GM12864 (cell line): ENCODE measurements at regions not wholly inside any gene's neighbourhood (a gene's known extent, or its start where the extent isn't known, plus 50 kb on each side); places are given as distances from the start of the nearest gene placed in this dataset.

ENCODE experiments used
- DNase-seq: peaks from one replicate; pipeline ENCODE4 v3.0.0-alpha.2; 2011; ENCODE audit warnings: low read depth
- H3K4me3 ChIP-seq: 2 replicates; pipeline ENCODE4 v1.5.1; 2011; ENCODE audit warnings: mild to moderate bottlenecking, low read depth, low read length, control low read depth
- TF ChIP-seq, protein P1 (sequence below): IDR thresholded peaks from 2 replicates; pipeline ENCODE4 v1.5.1; 2011; ENCODE audit warnings: low read depth, mild to moderate bottlenecking, moderate library complexity, low read length, control low read depth, inconsistent platforms; ENCODE audit errors: missing control alignments

DNA sequence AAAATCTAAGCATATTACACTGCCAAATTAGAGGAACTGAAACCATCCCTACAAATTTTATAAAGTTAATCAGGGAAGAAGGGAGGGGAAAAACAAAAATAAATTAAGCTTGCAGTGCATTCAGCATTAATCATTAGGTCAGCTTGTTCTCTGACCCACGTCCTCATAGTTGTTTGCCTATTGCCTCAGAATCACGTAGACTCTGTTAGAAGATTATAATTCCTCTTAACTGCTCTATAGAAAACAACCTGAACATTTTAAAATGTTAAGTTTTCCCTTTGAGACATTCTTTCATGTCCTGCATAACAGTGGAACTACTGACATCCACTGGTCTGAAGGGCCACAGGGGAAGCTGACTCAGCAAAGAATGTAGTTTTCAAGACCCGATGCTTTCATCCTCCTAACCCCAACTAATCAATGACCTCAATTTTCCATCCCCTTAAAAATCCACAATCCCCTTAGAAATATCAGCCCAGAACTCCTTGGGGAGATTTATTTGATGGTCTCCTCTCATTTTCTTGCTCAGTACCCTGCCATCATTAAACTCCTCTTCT, 112.4 kb downstream of the FBXO4 start:
- no peak for DNase-seq
- no peak overlapping the region for H3K4me3 ChIP-seq
- TF ChIP-seq, protein P1, sequence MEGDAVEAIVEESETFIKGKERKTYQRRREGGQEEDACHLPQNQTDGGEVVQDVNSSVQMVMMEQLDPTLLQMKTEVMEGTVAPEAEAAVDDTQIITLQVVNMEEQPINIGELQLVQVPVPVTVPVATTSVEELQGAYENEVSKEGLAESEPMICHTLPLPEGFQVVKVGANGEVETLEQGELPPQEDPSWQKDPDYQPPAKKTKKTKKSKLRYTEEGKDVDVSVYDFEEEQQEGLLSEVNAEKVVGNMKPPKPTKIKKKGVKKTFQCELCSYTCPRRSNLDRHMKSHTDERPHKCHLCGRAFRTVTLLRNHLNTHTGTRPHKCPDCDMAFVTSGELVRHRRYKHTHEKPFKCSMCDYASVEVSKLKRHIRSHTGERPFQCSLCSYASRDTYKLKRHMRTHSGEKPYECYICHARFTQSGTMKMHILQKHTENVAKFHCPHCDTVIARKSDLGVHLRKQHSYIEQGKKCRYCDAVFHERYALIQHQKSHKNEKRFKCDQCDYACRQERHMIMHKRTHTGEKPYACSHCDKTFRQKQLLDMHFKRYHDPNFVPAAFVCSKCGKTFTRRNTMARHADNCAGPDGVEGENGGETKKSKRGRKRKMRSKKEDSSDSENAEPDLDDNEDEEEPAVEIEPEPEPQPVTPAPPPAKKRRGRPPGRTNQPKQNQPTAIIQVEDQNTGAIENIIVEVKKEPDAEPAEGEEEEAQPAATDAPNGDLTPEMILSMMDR = no peak

DNA sequence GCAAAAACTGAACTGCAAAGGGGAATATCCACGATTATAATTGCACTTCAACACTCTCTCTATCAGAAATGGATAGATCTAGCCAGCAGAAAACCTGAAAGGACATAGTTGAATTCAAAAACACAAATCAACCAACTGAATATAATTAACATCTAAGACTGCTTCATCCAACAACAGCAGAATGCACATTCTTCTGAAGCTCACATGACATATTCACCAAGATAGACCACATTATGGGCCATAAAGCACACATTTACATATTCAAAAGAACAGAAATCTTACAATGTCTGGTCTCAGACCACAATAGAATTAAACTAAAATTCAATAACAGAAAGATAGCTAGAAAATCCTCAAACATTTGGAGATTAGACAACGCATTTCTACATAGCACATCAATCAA, 118.3 kb downstream of the FBXO4 start:
- no peak for DNase-seq
- TF ChIP-seq, protein P1 = no peak
- H3K4me3 ChIP-seq = no peak overlapping the region

DNA sequence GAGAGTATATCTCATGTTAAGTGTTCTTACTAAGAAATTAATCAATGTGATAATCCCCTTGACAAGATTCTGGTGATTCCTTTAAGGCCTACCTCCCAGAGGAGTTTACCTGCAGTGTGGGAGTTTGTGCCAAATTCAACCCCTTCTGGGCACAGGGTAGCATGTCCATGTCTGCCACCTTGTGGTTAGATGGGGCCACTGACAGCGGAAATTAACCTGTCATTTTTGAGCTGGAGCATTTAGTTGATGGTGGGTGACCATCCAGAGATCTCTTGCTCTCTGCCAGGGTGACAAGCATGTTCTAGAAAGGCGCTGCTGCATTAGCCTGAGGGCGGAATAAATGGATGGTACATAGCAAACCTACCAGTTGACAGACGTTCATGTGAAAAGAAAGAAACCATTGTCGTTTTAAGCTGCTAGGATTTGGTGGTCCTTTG, 132.2 kb downstream of the FBXO4 start:
- DNase-seq = peak; percentile 29
- H3K4me3 ChIP-seq = no peak overlapping the region
- TF ChIP-seq, protein P1 = peak; percentile 84

DNA sequence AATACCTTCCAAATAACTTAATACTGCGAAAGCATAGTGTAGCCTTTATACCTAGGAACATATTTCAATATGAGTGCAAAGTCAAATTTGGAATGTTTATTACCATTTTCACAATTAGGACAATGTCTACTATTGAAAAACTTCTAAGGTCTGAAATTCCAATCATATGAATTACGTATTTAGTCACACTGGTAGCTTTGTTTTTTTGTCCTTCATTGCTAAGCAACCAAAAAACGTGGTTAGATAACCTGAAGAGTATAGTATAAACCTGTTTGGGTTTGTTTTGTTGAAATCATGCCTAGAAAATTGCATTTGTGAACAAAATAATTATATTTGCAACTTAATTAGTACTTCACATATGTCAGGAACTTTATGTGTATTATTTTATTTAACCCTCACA, 134.2 kb downstream of the FBXO4 start:
- TF ChIP-seq, protein P1 = no peak
- H3K4me3 ChIP-seq = no peak overlapping the region
- no peak for DNase-seq

DNA sequence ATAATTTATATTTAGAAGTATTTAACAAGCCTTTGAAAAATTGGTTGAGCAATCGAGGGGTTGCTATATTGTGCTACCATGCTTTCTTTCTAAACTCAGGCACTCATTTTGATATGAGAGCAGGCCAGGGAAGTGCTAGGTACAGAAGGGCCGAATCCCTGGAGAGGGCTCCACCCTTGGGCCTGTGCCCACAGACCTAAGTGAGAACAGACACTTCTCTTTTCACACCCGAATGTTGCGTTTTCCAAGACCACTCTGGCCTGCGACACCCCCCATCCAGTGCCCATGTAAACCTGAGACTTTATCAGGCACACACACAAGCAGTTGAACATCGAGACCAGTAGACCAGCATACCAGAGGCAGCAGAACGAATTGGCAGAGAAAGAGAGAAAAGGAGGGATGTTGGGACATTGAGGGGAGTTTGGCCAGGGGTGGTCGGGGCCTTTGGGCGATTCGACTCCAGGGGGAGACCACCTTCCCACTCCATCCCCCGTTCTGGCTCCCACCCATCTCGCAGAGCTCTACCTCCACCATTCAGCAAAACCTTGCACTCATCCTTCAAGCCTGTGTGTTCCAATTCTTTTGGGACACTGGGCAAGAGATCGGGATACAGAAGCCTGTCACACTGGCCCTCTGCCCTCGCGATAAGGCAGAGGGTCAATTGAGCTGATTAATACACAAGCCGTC, 134.8 kb downstream of the FBXO4 start:
- TF ChIP-seq, protein P1 = no peak
- H3K4me3 ChIP-seq = no peak overlapping the region
- DNase-seq = no peak

DNA sequence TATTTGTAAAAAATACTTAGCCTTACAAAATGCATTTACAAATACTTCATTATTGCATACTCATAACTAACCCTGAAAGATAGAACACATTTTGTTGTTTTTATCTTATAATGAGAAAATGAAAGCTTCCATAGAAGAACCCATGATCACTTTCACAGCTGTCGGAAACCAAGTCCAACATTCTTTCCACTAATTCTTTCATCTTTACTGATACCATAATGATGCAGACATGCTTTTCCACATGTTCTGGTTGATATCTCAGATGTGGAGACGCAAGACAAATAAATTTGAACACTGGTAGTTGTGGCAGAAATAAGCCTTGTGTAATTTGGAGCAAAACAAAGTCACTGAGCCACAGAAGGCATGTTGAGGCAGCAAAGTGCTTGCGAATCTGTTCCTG, 136.0 kb downstream of the FBXO4 start:
- TF ChIP-seq, protein P1 = no peak
- no peak for DNase-seq
- H3K4me3 ChIP-seq = no peak overlapping the region

DNA sequence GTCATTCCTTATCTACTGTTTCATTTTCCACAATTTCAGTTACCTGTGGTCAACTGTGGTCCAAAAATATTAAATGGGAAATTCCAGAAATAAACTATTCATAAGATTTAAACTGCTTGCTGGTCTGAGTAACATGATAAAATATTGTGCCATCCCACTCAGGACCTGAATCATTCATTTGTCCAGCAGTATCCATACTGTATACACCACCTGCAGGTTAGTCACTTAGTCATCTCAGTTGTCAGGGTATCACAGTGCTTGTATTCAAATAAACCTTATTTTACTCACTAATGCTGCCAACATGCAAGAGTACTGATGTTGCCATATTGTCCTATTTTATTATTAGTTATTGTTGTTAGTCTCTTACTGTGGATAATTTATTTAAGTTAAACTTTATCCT, 139.7 kb downstream of the FBXO4 start:
- TF ChIP-seq, protein P1 = no peak
- DNase-seq = no peak
- H3K4me3 ChIP-seq = no peak overlapping the region
